ENCODE measurements at regions not wholly inside any gene's neighbourhood (a gene's known extent, or its start where the extent isn't known, plus 50 kb on each side); places are given as distances from the start of the nearest gene placed in this dataset.

DNA sequence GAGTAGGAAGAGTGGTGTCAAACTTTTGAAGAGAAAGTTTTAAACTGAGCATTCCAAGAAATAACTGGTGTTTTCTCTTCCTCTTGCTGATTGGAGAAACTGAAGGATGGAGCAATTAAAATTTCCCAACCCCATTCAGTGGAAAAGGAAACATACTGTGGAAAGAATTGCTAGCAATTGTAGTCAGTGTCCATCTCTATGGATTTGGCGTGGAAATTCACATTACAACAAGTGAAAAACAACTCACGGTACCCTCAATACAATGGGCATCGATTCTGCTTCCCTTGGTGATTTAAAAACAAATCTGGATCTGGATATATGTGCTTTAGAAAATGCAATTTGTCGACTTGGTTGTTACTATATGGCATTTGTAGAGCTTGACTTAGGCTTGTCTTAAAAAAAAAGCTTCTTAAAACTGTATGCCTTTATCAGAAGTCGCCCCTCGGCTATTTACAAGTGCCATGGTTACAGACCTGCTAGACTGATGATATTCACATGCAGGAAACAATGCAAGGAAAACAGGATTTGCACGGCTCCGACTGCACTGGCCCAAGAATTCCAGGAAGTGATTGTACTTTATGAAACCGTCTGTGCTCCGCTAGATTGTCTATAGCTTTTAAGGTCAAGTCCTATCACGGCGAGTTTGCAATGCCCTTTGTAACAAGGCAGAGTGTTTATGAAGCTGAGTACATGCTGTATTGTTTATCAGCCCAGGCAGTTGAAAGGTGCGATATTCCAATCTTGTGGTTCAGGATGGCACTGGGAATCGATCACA, 131.7 kb upstream of the PHACTR1 start:
- FAIRE-seq (no peak), DNase-seq (peak in 3 of 5 donors; percentile 33 to 73 (median 56))
- Histone ChIP-seq H3K9ac (ENCODE audit: low read length in 3 of 3) (peak overlapping the region in 1 of 3 donors; percentile 67), H3K4me1 (ENCODE audit: control insufficient read depth in 2 of 3, insufficient read depth in 2 of 3, low read depth in 1 of 3, low read length in 3 of 3) (peaks cover 0 to 4% (median 0%) of the 10 kb centered on the region in 3 donors), H3K27ac (ENCODE audit: low read depth in 2 of 2, low read length in 2 of 2) (peak overlapping the region; percentile 79 to 81), H3K4me3 (ENCODE audit: low read length in 3 of 3) (peak overlapping the region in 1 of 3 donors; percentile 42), H3K27me3 (ENCODE audit: control insufficient read depth, insufficient read depth, low read length) (no peaks in the 10 kb centered on the region), H3K36me3 (ENCODE audit: control insufficient read depth in 2 of 3, insufficient read depth in 3 of 3, low read length in 3 of 3) (no peaks in the 10 kb centered on the region), H3K9me3 (ENCODE audit: control insufficient read depth in 2 of 3, insufficient read depth in 1 of 3, low read length in 3 of 3) (no peaks in the 10 kb centered on the region)
- TF ChIP-seq, protein P1, sequence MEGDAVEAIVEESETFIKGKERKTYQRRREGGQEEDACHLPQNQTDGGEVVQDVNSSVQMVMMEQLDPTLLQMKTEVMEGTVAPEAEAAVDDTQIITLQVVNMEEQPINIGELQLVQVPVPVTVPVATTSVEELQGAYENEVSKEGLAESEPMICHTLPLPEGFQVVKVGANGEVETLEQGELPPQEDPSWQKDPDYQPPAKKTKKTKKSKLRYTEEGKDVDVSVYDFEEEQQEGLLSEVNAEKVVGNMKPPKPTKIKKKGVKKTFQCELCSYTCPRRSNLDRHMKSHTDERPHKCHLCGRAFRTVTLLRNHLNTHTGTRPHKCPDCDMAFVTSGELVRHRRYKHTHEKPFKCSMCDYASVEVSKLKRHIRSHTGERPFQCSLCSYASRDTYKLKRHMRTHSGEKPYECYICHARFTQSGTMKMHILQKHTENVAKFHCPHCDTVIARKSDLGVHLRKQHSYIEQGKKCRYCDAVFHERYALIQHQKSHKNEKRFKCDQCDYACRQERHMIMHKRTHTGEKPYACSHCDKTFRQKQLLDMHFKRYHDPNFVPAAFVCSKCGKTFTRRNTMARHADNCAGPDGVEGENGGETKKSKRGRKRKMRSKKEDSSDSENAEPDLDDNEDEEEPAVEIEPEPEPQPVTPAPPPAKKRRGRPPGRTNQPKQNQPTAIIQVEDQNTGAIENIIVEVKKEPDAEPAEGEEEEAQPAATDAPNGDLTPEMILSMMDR (IDR thresholded peaks at IDR 0.05; ENCODE audit: borderline replicate concordance, extremely low read depth, insufficient read depth), result no peak
- intact Hi-C loops (cut with DNase I), result no loop called here

DNA sequence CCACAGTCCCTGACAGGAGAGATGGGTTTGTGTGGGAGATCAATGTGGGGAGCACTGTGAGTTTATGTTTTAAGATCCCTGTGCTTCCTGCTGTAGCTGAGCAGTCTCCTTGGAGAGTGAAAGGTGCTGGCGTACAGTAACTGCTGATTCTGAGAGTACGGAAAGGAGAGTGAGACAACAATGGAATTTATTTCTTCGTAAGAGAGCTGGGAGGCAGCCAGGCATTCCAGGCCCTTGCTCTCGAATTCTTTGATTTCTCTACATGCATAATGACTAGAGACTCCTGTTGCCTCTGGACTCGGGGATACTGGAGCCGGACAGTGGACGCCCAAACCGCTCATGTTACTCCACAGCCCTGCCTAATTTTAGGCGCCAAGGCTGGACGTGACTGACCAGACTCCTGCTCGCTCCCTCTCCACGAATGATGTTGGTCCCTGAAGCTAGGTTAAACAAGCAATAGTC, 131.0 kb upstream of the PHACTR1 start:
- DNase-seq (peak in 3 of 5 donors; percentile 31 to 79 (median 68)), FAIRE-seq (no peak)
- H3K9ac ChIP-seq (ENCODE audit: low read length in 3 of 3), result peak overlapping the region in 1 of 3 donors; percentile 67
- no peaks in the 10 kb centered on the region for H3K9me3 ChIP-seq (ENCODE audit: control insufficient read depth in 2 of 3, insufficient read depth in 1 of 3, low read length in 3 of 3)
- peak overlapping the region; percentile 79 to 81 for H3K27ac ChIP-seq (ENCODE audit: low read depth in 2 of 2, low read length in 2 of 2)
- TF ChIP-seq, protein P1 (IDR thresholded peaks at IDR 0.05; ENCODE audit: borderline replicate concordance, extremely low read depth, insufficient read depth), result no peak
- H3K4me1 ChIP-seq (ENCODE audit: control insufficient read depth in 2 of 3, insufficient read depth in 2 of 3, low read depth in 1 of 3, low read length in 3 of 3), result peaks cover 0 to 4% (median 0%) of the 10 kb centered on the region in 3 donors
- H3K27me3 ChIP-seq (ENCODE audit: control insufficient read depth, insufficient read depth, low read length), result no peaks in the 10 kb centered on the region
- peak overlapping the region in 2 of 3 donors; percentile 27 to 42 for H3K4me3 ChIP-seq (ENCODE audit: low read length in 3 of 3)
- H3K36me3 ChIP-seq (ENCODE audit: control insufficient read depth in 2 of 3, insufficient read depth in 3 of 3, low read length in 3 of 3), result no peaks in the 10 kb centered on the region
- intact Hi-C loops (cut with DNase I), result no loop called here

DNA sequence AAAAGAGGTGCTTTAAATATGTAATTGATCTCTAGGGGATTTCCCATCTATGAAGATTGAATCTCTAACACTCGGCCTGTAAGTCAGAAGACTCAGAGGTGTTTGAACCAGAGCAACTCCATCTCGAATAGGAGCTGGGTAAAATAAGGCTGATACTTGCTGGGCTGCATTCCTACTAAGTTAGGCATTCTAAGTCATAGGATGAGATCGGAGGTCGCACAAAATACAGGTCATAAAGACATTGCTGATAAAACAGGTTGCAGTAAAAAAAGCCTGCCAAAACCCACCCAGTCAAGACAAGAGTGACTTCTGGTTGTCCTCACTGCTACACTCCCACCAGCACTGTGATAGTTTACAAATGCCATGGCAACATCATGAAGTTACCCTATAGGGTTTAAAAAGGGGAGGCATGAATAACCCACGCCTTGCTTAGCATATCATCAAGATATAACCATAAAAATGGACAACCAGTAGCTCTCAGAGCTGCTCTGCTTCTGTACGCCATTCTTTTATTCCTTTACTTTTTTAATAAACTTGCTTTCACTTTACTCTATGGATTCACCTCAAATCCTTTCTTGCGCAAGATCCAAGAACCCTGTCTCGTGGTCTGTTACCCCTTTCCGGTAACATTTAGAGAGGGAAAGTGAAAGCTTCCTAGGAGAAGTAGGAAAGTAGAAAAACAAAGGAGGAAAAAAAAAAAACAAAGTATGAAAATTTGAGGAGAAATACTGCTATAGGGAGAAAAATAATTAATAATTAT, 129.7 kb upstream of the PHACTR1 start:
- Histone ChIP-seq H3K4me3 (ENCODE audit: low read length in 3 of 3) (no peak overlapping the region), H3K9ac (ENCODE audit: low read length in 3 of 3) (no peak overlapping the region), H3K4me1 (ENCODE audit: control insufficient read depth in 2 of 3, insufficient read depth in 2 of 3, low read depth in 1 of 3, low read length in 3 of 3) (peaks cover 0 to 4% (median 0%) of the 10 kb centered on the region in 3 donors), H3K36me3 (ENCODE audit: control insufficient read depth in 2 of 3, insufficient read depth in 3 of 3, low read length in 3 of 3) (no peaks in the 10 kb centered on the region), H3K27me3 (ENCODE audit: control insufficient read depth, insufficient read depth, low read length) (no peaks in the 10 kb centered on the region), H3K27ac (ENCODE audit: low read depth in 2 of 2, low read length in 2 of 2) (no peak overlapping the region), H3K9me3 (ENCODE audit: control insufficient read depth in 2 of 3, insufficient read depth in 1 of 3, low read length in 3 of 3) (no peaks in the 10 kb centered on the region)
- DNase-seq, result no peak
- intact Hi-C loops (cut with DNase I), result no loop called here
- FAIRE-seq, result peak; percentile 74
- TF ChIP-seq, protein P1 (IDR thresholded peaks at IDR 0.05; ENCODE audit: borderline replicate concordance, extremely low read depth, insufficient read depth), result no peak
